ENCODE measurements at regions not wholly inside any gene's neighbourhood (a gene's known extent, or its start where the extent isn't known, plus 50 kb on each side); places are given as distances from the start of the nearest gene placed in this dataset.

DNA sequence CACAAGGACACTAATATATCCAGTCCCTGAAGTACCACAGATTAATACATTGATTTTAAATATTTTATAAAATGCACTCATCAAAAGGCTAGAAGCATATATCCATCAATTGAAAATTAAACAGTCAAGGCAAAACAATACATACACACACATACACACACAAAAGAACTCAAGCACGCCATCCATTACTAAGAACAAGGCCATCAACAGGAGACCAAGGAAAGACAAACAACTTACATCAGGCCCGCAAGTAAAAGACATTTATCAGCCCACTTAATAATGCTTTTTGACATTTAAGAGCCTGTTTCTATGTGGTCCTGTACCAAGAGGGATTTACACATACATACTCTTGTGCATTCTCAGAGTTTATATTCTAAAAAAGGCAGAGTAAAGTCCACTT is 50.0 kb upstream of the ZNF827 start:
- Histone ChIP-seq H3K4me1 (no peaks in the 10 kb centered on the region), H3K27me3 (peaks cover 4% of the 10 kb centered on the region; the same call in 1 of the 2 replicates), H3K4me3 (ENCODE audit: low read depth, low read length) (no peak overlapping the region), H3K36me3 (no peaks in the 10 kb centered on the region), H3K9me3 (no peaks in the 10 kb centered on the region)
- TF ChIP-seq, protein P1, sequence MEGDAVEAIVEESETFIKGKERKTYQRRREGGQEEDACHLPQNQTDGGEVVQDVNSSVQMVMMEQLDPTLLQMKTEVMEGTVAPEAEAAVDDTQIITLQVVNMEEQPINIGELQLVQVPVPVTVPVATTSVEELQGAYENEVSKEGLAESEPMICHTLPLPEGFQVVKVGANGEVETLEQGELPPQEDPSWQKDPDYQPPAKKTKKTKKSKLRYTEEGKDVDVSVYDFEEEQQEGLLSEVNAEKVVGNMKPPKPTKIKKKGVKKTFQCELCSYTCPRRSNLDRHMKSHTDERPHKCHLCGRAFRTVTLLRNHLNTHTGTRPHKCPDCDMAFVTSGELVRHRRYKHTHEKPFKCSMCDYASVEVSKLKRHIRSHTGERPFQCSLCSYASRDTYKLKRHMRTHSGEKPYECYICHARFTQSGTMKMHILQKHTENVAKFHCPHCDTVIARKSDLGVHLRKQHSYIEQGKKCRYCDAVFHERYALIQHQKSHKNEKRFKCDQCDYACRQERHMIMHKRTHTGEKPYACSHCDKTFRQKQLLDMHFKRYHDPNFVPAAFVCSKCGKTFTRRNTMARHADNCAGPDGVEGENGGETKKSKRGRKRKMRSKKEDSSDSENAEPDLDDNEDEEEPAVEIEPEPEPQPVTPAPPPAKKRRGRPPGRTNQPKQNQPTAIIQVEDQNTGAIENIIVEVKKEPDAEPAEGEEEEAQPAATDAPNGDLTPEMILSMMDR (IDR thresholded peaks at IDR 0.05; ENCODE audit: low read depth, low read length) = no peak
- no peak for DNase-seq

Data from BE2C (cell line).